ENCODE measurements at regions not wholly inside any gene's neighbourhood (a gene's known extent, or its start where the extent isn't known, plus 50 kb on each side); places are given as distances from the start of the nearest gene placed in this dataset.

- Histone ChIP-seq H3K36me3 (ENCODE audit: control insufficient read depth, insufficient read depth, low read length) (no peaks in the 10 kb centered on the region), H3K27ac (ENCODE audit: insufficient read depth, low read length, poor library complexity, severe bottlenecking) (no peak overlapping the region), H3K27me3 (replicated peaks; ENCODE audit: control insufficient read depth, insufficient read depth, low read length, poor library complexity, severe bottlenecking) (no peaks in the 10 kb centered on the region), H3K4me1 (ENCODE audit: control insufficient read depth, insufficient read depth, low read length, poor library complexity, severe bottlenecking) (no peaks in the 10 kb centered on the region), H3K4me3 (ENCODE audit: insufficient read depth, low read depth, low read length, poor library complexity, severe bottlenecking) (no peak overlapping the region), H3K9me3 (ENCODE audit: control insufficient read depth, low read length) (no peaks in the 10 kb centered on the region)
- no peak for DNase-seq
Measured at GRCh38 chr13:21228738-21229137, 52.3 kb downstream of the MRPL57 start.

- Histone ChIP-seq H3K27ac (ENCODE audit: insufficient read depth, low read length, poor library complexity, severe bottlenecking) (no peak overlapping the region), H3K4me3 (ENCODE audit: insufficient read depth, low read depth, low read length, poor library complexity, severe bottlenecking) (no peak overlapping the region), H3K36me3 (ENCODE audit: control insufficient read depth, insufficient read depth, low read length) (no peaks in the 10 kb centered on the region), H3K27me3 (replicated peaks; ENCODE audit: control insufficient read depth, insufficient read depth, low read length, poor library complexity, severe bottlenecking) (no peaks in the 10 kb centered on the region), H3K9me3 (ENCODE audit: control insufficient read depth, low read length) (no peaks in the 10 kb centered on the region), H3K4me1 (ENCODE audit: control insufficient read depth, insufficient read depth, low read length, poor library complexity, severe bottlenecking) (no peaks in the 10 kb centered on the region)
- DNase-seq = no peak
Measured at GRCh38 chr13:21229241-21230024, 53.0 kb downstream of the MRPL57 start.

- Histone ChIP-seq H3K27me3 (replicated peaks; ENCODE audit: control insufficient read depth, insufficient read depth, low read length, poor library complexity, severe bottlenecking) (no peaks in the 10 kb centered on the region), H3K4me3 (ENCODE audit: insufficient read depth, low read depth, low read length, poor library complexity, severe bottlenecking) (no peak overlapping the region), H3K27ac (ENCODE audit: insufficient read depth, low read length, poor library complexity, severe bottlenecking) (no peak overlapping the region), H3K4me1 (ENCODE audit: control insufficient read depth, insufficient read depth, low read length, poor library complexity, severe bottlenecking) (no peaks in the 10 kb centered on the region), H3K36me3 (ENCODE audit: control insufficient read depth, insufficient read depth, low read length) (no peaks in the 10 kb centered on the region), H3K9me3 (ENCODE audit: control insufficient read depth, low read length) (no peaks in the 10 kb centered on the region)
- DNase-seq = no peak
Measured at GRCh38 chr13:21230516-21230915, 54.1 kb downstream of the MRPL57 start.

GRCh38 chr13:21231426-21231940, 55.0 kb downstream of the MRPL57 start:
- H3K4me1 ChIP-seq (ENCODE audit: control insufficient read depth, insufficient read depth, low read length, poor library complexity, severe bottlenecking) = no peaks in the 10 kb centered on the region

GRCh38 chr13:21232196-21232595, 55.7 kb downstream of the MRPL57 start:
- Histone ChIP-seq H3K36me3 (ENCODE audit: control insufficient read depth, insufficient read depth, low read length) (no peaks in the 10 kb centered on the region), H3K9me3 (ENCODE audit: control insufficient read depth, low read length) (no peaks in the 10 kb centered on the region), H3K27ac (ENCODE audit: insufficient read depth, low read length, poor library complexity, severe bottlenecking) (no peak overlapping the region), H3K27me3 (replicated peaks; ENCODE audit: control insufficient read depth, insufficient read depth, low read length, poor library complexity, severe bottlenecking) (no peaks in the 10 kb centered on the region), H3K4me1 (ENCODE audit: control insufficient read depth, insufficient read depth, low read length, poor library complexity, severe bottlenecking) (no peaks in the 10 kb centered on the region), H3K4me3 (ENCODE audit: insufficient read depth, low read depth, low read length, poor library complexity, severe bottlenecking) (no peak overlapping the region)
- no peak for DNase-seq

More at GRCh38 chr13:21231426-21231940, 55.0 kb downstream of the MRPL57 start:
- DNase-seq = no peak
- H3K27me3 ChIP-seq (replicated peaks; ENCODE audit: control insufficient read depth, insufficient read depth, low read length, poor library complexity, severe bottlenecking) = no peaks in the 10 kb centered on the region
- H3K9me3 ChIP-seq (ENCODE audit: control insufficient read depth, low read length) = no peaks in the 10 kb centered on the region
- H3K36me3 ChIP-seq (ENCODE audit: control insufficient read depth, insufficient read depth, low read length) = no peaks in the 10 kb centered on the region
- no peak overlapping the region for H3K4me3 ChIP-seq (ENCODE audit: insufficient read depth, low read depth, low read length, poor library complexity, severe bottlenecking)
- H3K27ac ChIP-seq (ENCODE audit: insufficient read depth, low read length, poor library complexity, severe bottlenecking) = no peak overlapping the region

- Histone ChIP-seq H3K27ac (ENCODE audit: insufficient read depth, low read length, poor library complexity, severe bottlenecking) (no peak overlapping the region), H3K36me3 (ENCODE audit: control insufficient read depth, insufficient read depth, low read length) (no peaks in the 10 kb centered on the region), H3K27me3 (replicated peaks; ENCODE audit: control insufficient read depth, insufficient read depth, low read length, poor library complexity, severe bottlenecking) (no peaks in the 10 kb centered on the region), H3K9me3 (ENCODE audit: control insufficient read depth, low read length) (no peaks in the 10 kb centered on the region), H3K4me3 (ENCODE audit: insufficient read depth, low read depth, low read length, poor library complexity, severe bottlenecking) (no peak overlapping the region), H3K4me1 (ENCODE audit: control insufficient read depth, insufficient read depth, low read length, poor library complexity, severe bottlenecking) (no peaks in the 10 kb centered on the region)
- no peak for DNase-seq
Measured at GRCh38 chr13:21232599-21232998, 56.1 kb downstream of the MRPL57 start.

- no peak overlapping the region for H3K4me3 ChIP-seq (ENCODE audit: insufficient read depth, low read depth, low read length, poor library complexity, severe bottlenecking)
- no peaks in the 10 kb centered on the region for H3K27me3 ChIP-seq (replicated peaks; ENCODE audit: control insufficient read depth, insufficient read depth, low read length, poor library complexity, severe bottlenecking)
- no peak overlapping the region for H3K27ac ChIP-seq (ENCODE audit: insufficient read depth, low read length, poor library complexity, severe bottlenecking)
- no peaks in the 10 kb centered on the region for H3K36me3 ChIP-seq (ENCODE audit: control insufficient read depth, insufficient read depth, low read length)
- H3K9me3 ChIP-seq (ENCODE audit: control insufficient read depth, low read length) = no peaks in the 10 kb centered on the region
- H3K4me1 ChIP-seq (ENCODE audit: control insufficient read depth, insufficient read depth, low read length, poor library complexity, severe bottlenecking) = no peaks in the 10 kb centered on the region
- no peak for DNase-seq
Measured at GRCh38 chr13:21233086-21233485, 56.6 kb downstream of the MRPL57 start.

GRCh38 chr13:21234526-21234925, 58.1 kb downstream of the MRPL57 start:
- Histone ChIP-seq H3K4me1 (ENCODE audit: control insufficient read depth, insufficient read depth, low read length, poor library complexity, severe bottlenecking) (no peaks in the 10 kb centered on the region), H3K36me3 (ENCODE audit: control insufficient read depth, insufficient read depth, low read length) (no peaks in the 10 kb centered on the region), H3K4me3 (ENCODE audit: insufficient read depth, low read depth, low read length, poor library complexity, severe bottlenecking) (no peak overlapping the region), H3K27ac (ENCODE audit: insufficient read depth, low read length, poor library complexity, severe bottlenecking) (no peak overlapping the region), H3K27me3 (replicated peaks; ENCODE audit: control insufficient read depth, insufficient read depth, low read length, poor library complexity, severe bottlenecking) (peaks cover 4% of the 10 kb centered on the region), H3K9me3 (ENCODE audit: control insufficient read depth, low read length) (no peaks in the 10 kb centered on the region)
- no peak for DNase-seq

- no peak for DNase-seq
- Histone ChIP-seq H3K36me3 (ENCODE audit: control insufficient read depth, insufficient read depth, low read length) (no peaks in the 10 kb centered on the region), H3K4me3 (ENCODE audit: insufficient read depth, low read depth, low read length, poor library complexity, severe bottlenecking) (no peak overlapping the region), H3K9me3 (ENCODE audit: control insufficient read depth, low read length) (no peaks in the 10 kb centered on the region), H3K27ac (ENCODE audit: insufficient read depth, low read length, poor library complexity, severe bottlenecking) (no peak overlapping the region), H3K27me3 (replicated peaks; ENCODE audit: control insufficient read depth, insufficient read depth, low read length, poor library complexity, severe bottlenecking) (peaks cover 4% of the 10 kb centered on the region), H3K4me1 (ENCODE audit: control insufficient read depth, insufficient read depth, low read length, poor library complexity, severe bottlenecking) (no peaks in the 10 kb centered on the region)
Measured at GRCh38 chr13:21235174-21235573, 58.7 kb downstream of the MRPL57 start.

- Histone ChIP-seq H3K27me3 (replicated peaks; ENCODE audit: control insufficient read depth, insufficient read depth, low read length, poor library complexity, severe bottlenecking) (peaks cover 4% of the 10 kb centered on the region), H3K4me3 (ENCODE audit: insufficient read depth, low read depth, low read length, poor library complexity, severe bottlenecking) (no peak overlapping the region), H3K9me3 (ENCODE audit: control insufficient read depth, low read length) (no peaks in the 10 kb centered on the region), H3K4me1 (ENCODE audit: control insufficient read depth, insufficient read depth, low read length, poor library complexity, severe bottlenecking) (no peaks in the 10 kb centered on the region), H3K27ac (ENCODE audit: insufficient read depth, low read length, poor library complexity, severe bottlenecking) (no peak overlapping the region), H3K36me3 (ENCODE audit: control insufficient read depth, insufficient read depth, low read length) (no peaks in the 10 kb centered on the region)
- no peak for DNase-seq
Measured at GRCh38 chr13:21237081-21237480, 60.6 kb downstream of the MRPL57 start.

Data from effector memory CD4-positive, alpha-beta T cell (primary cell).